A549 (cell line): ENCODE measurements at regions not wholly inside any gene's neighbourhood (a gene's known extent, or its start where the extent isn't known, plus 50 kb on each side); places are given as distances from the start of the nearest gene placed in this dataset.

Experiments
- CTCF ChIP-seq: fragments of >200 bp; sonication (Bioruptor Twin); formaldehyde crosslinking; IDR thresholded peaks from 3 replicates; pipeline ENCODE4 v1.5.1; 2016
- EP300 ChIP-seq, 2 experiments: fragments of >200 bp; sonication (Bioruptor Twin); formaldehyde crosslinking; IDR thresholded peaks; 2 replicates in 1 of 2; 3 replicates in 1 of 2; pipeline ENCODE4 v1.6.1; 2016 to 2017
- MAX ChIP-seq: IDR thresholded peaks from 2 replicates; pipeline ENCODE4 v1.6.1; 2012
- MAZ ChIP-seq: fragments of 150-350 bp; IDR thresholded peaks from 2 replicates; pipeline ENCODE4 v1.6.1; 2014; ENCODE audit warnings: antibody characterized with exemption, low read depth, low read length, borderline replicate concordance
- POLR2A ChIP-seq: IDR thresholded peaks from 2 replicates; pipeline ENCODE4 v1.6.1; 2012; ENCODE audit warnings: mild to moderate bottlenecking, low read length
- RCOR1 ChIP-seq: fragments of 150-350 bp; IDR thresholded peaks from 2 replicates; pipeline ENCODE4 v1.6.1; 2014; ENCODE audit warnings: antibody characterized with exemption, low read length, low read depth
- RFX5 ChIP-seq: fragments of 450-650 bp; IDR thresholded peaks from 2 replicates; pipeline ENCODE4 v1.7.1; 2014; ENCODE audit warnings: antibody characterized with exemption, mild to moderate bottlenecking, moderate library complexity
- TF ChIP-seq, protein P1 (sequence below): fragments of 200-600 bp; sonication (generic); IDR thresholded peaks from 2 replicates; pipeline ENCODE4 v1.6.1; 2016; ENCODE audit warnings: antibody characterized with exemption, mild to moderate bottlenecking, moderate library complexity

DNA sequence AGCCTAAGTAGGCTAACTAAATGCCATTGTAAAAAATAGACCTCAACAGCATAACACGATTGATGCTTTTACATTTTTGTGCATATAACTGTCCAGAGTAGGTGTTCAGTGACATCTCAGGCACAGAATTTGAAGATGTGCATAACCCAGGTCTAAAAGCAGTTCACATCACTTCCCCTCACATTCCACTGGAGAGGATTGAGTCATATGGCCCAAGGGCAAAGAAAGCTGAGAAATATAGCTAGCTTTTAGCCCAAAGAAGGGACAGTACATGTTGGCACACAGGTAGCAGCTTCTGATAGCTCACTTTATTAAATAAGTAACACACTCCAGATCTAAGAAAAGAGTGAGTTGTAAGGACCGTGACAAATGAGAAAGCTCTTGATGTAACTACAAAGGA, 2259.5 kb upstream of the WWC1 start:
- TF ChIP-seq MAX (no peak), CTCF (no peak), MAZ (no peak), RFX5 (no peak), POLR2A (no peak), RCOR1 (no peak), EP300 (IDR thresholded peaks at IDR 0.05) (no peak)
- TF ChIP-seq, protein P1, sequence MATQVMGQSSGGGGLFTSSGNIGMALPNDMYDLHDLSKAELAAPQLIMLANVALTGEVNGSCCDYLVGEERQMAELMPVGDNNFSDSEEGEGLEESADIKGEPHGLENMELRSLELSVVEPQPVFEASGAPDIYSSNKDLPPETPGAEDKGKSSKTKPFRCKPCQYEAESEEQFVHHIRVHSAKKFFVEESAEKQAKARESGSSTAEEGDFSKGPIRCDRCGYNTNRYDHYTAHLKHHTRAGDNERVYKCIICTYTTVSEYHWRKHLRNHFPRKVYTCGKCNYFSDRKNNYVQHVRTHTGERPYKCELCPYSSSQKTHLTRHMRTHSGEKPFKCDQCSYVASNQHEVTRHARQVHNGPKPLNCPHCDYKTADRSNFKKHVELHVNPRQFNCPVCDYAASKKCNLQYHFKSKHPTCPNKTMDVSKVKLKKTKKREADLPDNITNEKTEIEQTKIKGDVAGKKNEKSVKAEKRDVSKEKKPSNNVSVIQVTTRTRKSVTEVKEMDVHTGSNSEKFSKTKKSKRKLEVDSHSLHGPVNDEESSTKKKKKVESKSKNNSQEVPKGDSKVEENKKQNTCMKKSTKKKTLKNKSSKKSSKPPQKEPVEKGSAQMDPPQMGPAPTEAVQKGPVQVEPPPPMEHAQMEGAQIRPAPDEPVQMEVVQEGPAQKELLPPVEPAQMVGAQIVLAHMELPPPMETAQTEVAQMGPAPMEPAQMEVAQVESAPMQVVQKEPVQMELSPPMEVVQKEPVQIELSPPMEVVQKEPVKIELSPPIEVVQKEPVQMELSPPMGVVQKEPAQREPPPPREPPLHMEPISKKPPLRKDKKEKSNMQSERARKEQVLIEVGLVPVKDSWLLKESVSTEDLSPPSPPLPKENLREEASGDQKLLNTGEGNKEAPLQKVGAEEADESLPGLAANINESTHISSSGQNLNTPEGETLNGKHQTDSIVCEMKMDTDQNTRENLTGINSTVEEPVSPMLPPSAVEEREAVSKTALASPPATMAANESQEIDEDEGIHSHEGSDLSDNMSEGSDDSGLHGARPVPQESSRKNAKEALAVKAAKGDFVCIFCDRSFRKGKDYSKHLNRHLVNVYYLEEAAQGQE, result no peak
